Loucy (cell line): ENCODE measurements at regions not wholly inside any gene's neighbourhood (a gene's known extent, or its start where the extent isn't known, plus 50 kb on each side); places are given as distances from the start of the nearest gene placed in this dataset.

ENCODE experiments used
- H2AFZ ChIP-seq: fragments of 200-600 bp; sonication (generic); 2 replicates; pipeline ENCODE4 v1.6.0; 2016; ENCODE audit warnings: antibody characterized with exemption, mild to moderate bottlenecking, low read length, moderate library complexity
- H3F3A ChIP-seq: fragments of 200-600 bp; 2 replicates; pipeline ENCODE4 v1.6.0; 2016; ENCODE audit warnings: antibody characterized with exemption, low read depth, mild to moderate bottlenecking
- H3K27me3 ChIP-seq: fragments of 200-600 bp; sonication (generic); 2 replicates; pipeline ENCODE4 v1.6.1; 2014; ENCODE audit warnings: low read length, mild to moderate bottlenecking; ENCODE audit not compliant: insufficient read depth, poor library complexity, severe bottlenecking
- H3K36me3 ChIP-seq: fragments of 200-600 bp; sonication (generic); 2 replicates; pipeline ENCODE4 v1.6.1; 2016; ENCODE audit warnings: low read length; ENCODE audit not compliant: insufficient read depth
- H3K4me1 ChIP-seq: fragments of 200-600 bp; sonication (generic); 2 replicates; pipeline ENCODE4 v1.5.1; 2014; ENCODE audit warnings: low read length, mild to moderate bottlenecking; ENCODE audit not compliant: insufficient read depth, poor library complexity, severe bottlenecking
- H3K4me2 ChIP-seq: fragments of 200-600 bp; sonication (generic); 2 replicates; pipeline ENCODE4 v1.6.0; 2014; ENCODE audit warnings: antibody characterized with exemption, low read length, low read depth, mild to moderate bottlenecking; ENCODE audit not compliant: poor library complexity, severe bottlenecking
- H3K4me3 ChIP-seq: fragments of 200-600 bp; sonication (generic); 2 replicates; pipeline ENCODE4 v1.5.1; 2014; ENCODE audit warnings: low read length, mild to moderate bottlenecking, mixed read lengths; ENCODE audit not compliant: poor library complexity, severe bottlenecking
- H3K79me2 ChIP-seq: fragments of 200-600 bp; sonication (generic); 2 replicates; pipeline ENCODE4 v1.6.1; 2014; ENCODE audit warnings: low read length; ENCODE audit not compliant: insufficient read depth
- H3K9ac ChIP-seq: fragments of 200-600 bp; sonication (generic); 2 replicates; pipeline ENCODE4 v1.6.0; 2014; ENCODE audit warnings: mild to moderate bottlenecking, low read depth, low read length, moderate library complexity; ENCODE audit not compliant: poor library complexity, severe bottlenecking
- H3K9me2 ChIP-seq: fragments of 200-600 bp; sonication (generic); replicated peaks from 2 replicates; pipeline ENCODE4 v1.6.1; 2016; ENCODE audit warnings: low read depth, low read length, mixed read lengths
- H3K9me3 ChIP-seq: fragments of 200-600 bp; sonication (generic); 2 replicates; pipeline ENCODE4 v1.6.1; 2014; ENCODE audit warnings: mild to moderate bottlenecking, antibody characterized with exemption, low read length, low read depth; ENCODE audit not compliant: insufficient read depth
- H4K20me1 ChIP-seq: fragments of 200-600 bp; sonication (generic); 2 replicates; pipeline ENCODE4 v1.6.0; 2014; ENCODE audit warnings: antibody characterized with exemption, low read length, mild to moderate bottlenecking; ENCODE audit not compliant: insufficient read depth, poor library complexity, severe bottlenecking
- CTCF ChIP-seq: fragments of 200-600 bp; sonication (generic); conservative IDR thresholded peaks from 2 replicates; pipeline ENCODE4 v1.5.1; 2014; ENCODE audit warnings: mild to moderate bottlenecking, antibody characterized with exemption, low read length
- EZH2phosphoT487 ChIP-seq: fragments of 200-600 bp; IDR thresholded peaks from 2 replicates; pipeline ENCODE4 v1.6.1; 2018; ENCODE audit warnings: antibody characterized with exemption, mild to moderate bottlenecking, moderate library complexity, borderline replicate concordance

GRCh38 chr3:190194506-190194905 is 73.8 kb upstream of the P3H2 start:
- H3K4me1 ChIP-seq, result no peaks in the 10 kb centered on the region
- no peak overlapping the region for H3K4me3 ChIP-seq
- H3K36me3 ChIP-seq, result no peaks in the 10 kb centered on the region
- H3K27me3 ChIP-seq, result no peaks in the 10 kb centered on the region
- H3F3A ChIP-seq, result no peaks in the 10 kb centered on the region
- H2AFZ ChIP-seq, result no peak overlapping the region
- H3K9ac ChIP-seq, result no peak overlapping the region
- H3K4me2 ChIP-seq, result no peak overlapping the region
- H4K20me1 ChIP-seq, result no peaks in the 10 kb centered on the region
- no peak for TF ChIP-seq EZH2phosphoT487
- no peak for TF ChIP-seq CTCF
- H3K9me3 ChIP-seq, result no peaks in the 10 kb centered on the region
- no peaks in the 10 kb centered on the region for H3K9me2 ChIP-seq
- no peaks in the 10 kb centered on the region for H3K79me2 ChIP-seq

GRCh38 chr3:190193210-190193609 is 72.5 kb upstream of the P3H2 start:
- Histone ChIP-seq H3K79me2 (no peaks in the 10 kb centered on the region), H3K27me3 (no peaks in the 10 kb centered on the region), H3K4me3 (no peak overlapping the region), H4K20me1 (no peaks in the 10 kb centered on the region), H3K9ac (no peak overlapping the region), H3K4me2 (no peak overlapping the region), H3K9me2 (no peaks in the 10 kb centered on the region), H2AFZ (no peak overlapping the region), H3K36me3 (no peaks in the 10 kb centered on the region), H3K9me3 (no peaks in the 10 kb centered on the region), H3F3A (no peaks in the 10 kb centered on the region), H3K4me1 (no peaks in the 10 kb centered on the region)
- TF ChIP-seq CTCF (no peak), EZH2phosphoT487 (no peak)

GRCh38 chr3:190192739-190193138 is 72.0 kb upstream of the P3H2 start:
- no peaks in the 10 kb centered on the region for H3K79me2 ChIP-seq
- no peaks in the 10 kb centered on the region for H3K27me3 ChIP-seq
- no peaks in the 10 kb centered on the region for H3K4me1 ChIP-seq
- no peak overlapping the region for H3K9ac ChIP-seq
- H3K36me3 ChIP-seq, result no peaks in the 10 kb centered on the region
- no peaks in the 10 kb centered on the region for H3K9me3 ChIP-seq
- no peak overlapping the region for H3K4me3 ChIP-seq
- no peaks in the 10 kb centered on the region for H3K9me2 ChIP-seq
- H2AFZ ChIP-seq, result no peak overlapping the region
- TF ChIP-seq CTCF (no peak), EZH2phosphoT487 (no peak)
- H3K4me2 ChIP-seq, result no peak overlapping the region
- H4K20me1 ChIP-seq, result no peaks in the 10 kb centered on the region
- H3F3A ChIP-seq, result no peaks in the 10 kb centered on the region
